ENCODE measurements at regions not wholly inside any gene's neighbourhood (a gene's known extent, or its start where the extent isn't known, plus 50 kb on each side); places are given as distances from the start of the nearest gene placed in this dataset.

GRCh38 chr6:138610816-138611215 is 111.5 kb upstream of the NHSL1 start:
- peaks cover 3 to 7% of the 10 kb centered on the region in 2 experiments; a peak in 2 of 4 replicates for H3K9me3 ChIP-seq (ENCODE audit: insufficient read depth in 2 of 2, low read depth in 1 of 2, low read length in 1 of 2)
- H3K79me2 ChIP-seq (ENCODE audit: control insufficient read depth in 1 of 2, insufficient read depth in 2 of 2, low read length in 2 of 2): no peaks in the 10 kb centered on the region
- no peak overlapping the region for H3K23ac ChIP-seq (ENCODE audit: insufficient read length)
- no peak overlapping the region for H2AK5ac ChIP-seq (ENCODE audit: low read depth, low read length)
- H2BK15ac ChIP-seq (ENCODE audit: low read length): no peak overlapping the region
- H3K27me3 ChIP-seq (replicated peaks in 1 of 4; ENCODE audit: control insufficient read depth in 3 of 4, extremely low read depth in 1 of 4, insufficient read depth in 3 of 4, low read length in 3 of 4): no peaks in the 10 kb centered on the region
- TF ChIP-seq BRCA1 (IDR thresholded peaks at IDR 0.05; ENCODE audit: low read depth, low read length) (no peak), TAF1 (IDR thresholded peaks at IDR 0.05; ENCODE audit: low read depth, low read length) (no peak), JUND (IDR thresholded peaks at IDR 0.05; ENCODE audit: low read length) (no peak), SIN3A (conservative IDR thresholded peaks at IDR 0.05 in 1 of 2, IDR thresholded peaks at IDR 0.05 in 1 of 2; ENCODE audit: low read depth in 1 of 2, low read length in 2 of 2) (no peak), SP4 (IDR thresholded peaks at IDR 0.05; ENCODE audit: low read length) (no peak), SAP30 (IDR thresholded peaks at IDR 0.05; ENCODE audit: insufficient read depth, insufficient replicate concordance, low read length) (no peak)
- H4K20me1 ChIP-seq (replicated peaks in 1 of 2; ENCODE audit: control insufficient read depth in 1 of 2, insufficient read depth in 2 of 2, low read length in 2 of 2): peaks cover 0 to 2% of the 10 kb centered on the region in 2 experiments
- no peaks in the 10 kb centered on the region for H3K36me3 ChIP-seq (ENCODE audit: control insufficient read depth in 2 of 4, insufficient read depth in 4 of 4, low read length in 3 of 4)
- no peak overlapping the region for H4K5ac ChIP-seq (ENCODE audit: insufficient read length, low read depth, low read length)
- H3K18ac ChIP-seq (ENCODE audit: extremely low read depth, low read length): no peak overlapping the region
- no peak overlapping the region for H3K9ac ChIP-seq (replicated peaks in 1 of 4; ENCODE audit: extremely low read depth in 1 of 4, low read depth in 3 of 4, low read length in 3 of 4)
- H3K4me1 ChIP-seq (replicated peaks in 1 of 4; ENCODE audit: control insufficient read depth in 3 of 4, insufficient read depth in 4 of 4, low read length in 3 of 4): no peaks in the 10 kb centered on the region; a peak in 2 of 7 replicates
- no peak overlapping the region for H2BK5ac ChIP-seq (ENCODE audit: low read depth, low read length)
- no peak overlapping the region for H3K4me3 ChIP-seq (ENCODE audit: extremely low read depth in 1 of 4, insufficient read depth in 2 of 4, low read depth in 3 of 4, low read length in 4 of 4)
- no peak overlapping the region for H3K27ac ChIP-seq (ENCODE audit: low read depth, low read length)
- H3K4me2 ChIP-seq (ENCODE audit: insufficient read depth in 1 of 2, low read depth in 2 of 2, low read length in 2 of 2): no peak overlapping the region
- H2BK20ac ChIP-seq (ENCODE audit: low read length): no peak overlapping the region
- no peak overlapping the region for H3K4ac ChIP-seq (replicated peaks; ENCODE audit: insufficient read length, low read depth, low read length)
- H3K79me1 ChIP-seq (ENCODE audit: low read depth, low read length): peaks cover 5% of the 10 kb centered on the region; the same call in 1 of the 2 replicates
- no peak overlapping the region for H2BK12ac ChIP-seq (ENCODE audit: low read depth, low read length)
- CTCF ChIA-PET (ENCODE audit: partially characterized antibody): interaction anchor here (1.0 to 1.4 kb wide), 3 partner anchors 12 to 24 kb away, joined by 3 to 4 read pairs (median 3); no protein-coding TSS in a partner anchor
- 89% methylated on average over 7 of the region's 7 CpGs; no CpG with 5 or more reads in 1 of the 2 experiments for WGBS, 2 experiments (ENCODE audit: extremely low coverage in 1 of 2, insufficient coverage in 1 of 2, insufficient read length in 1 of 2, insufficient replicate concordance in 2 of 2, low coverage in 1 of 2, low lambda C conversion rate in 2 of 2, missing lambda C conversion rate in 1 of 2)
- H3K56ac ChIP-seq (replicated peaks; ENCODE audit: insufficient read length, low read depth, low read length): no peak overlapping the region
- no peak overlapping the region for H4K91ac ChIP-seq (replicated peaks; ENCODE audit: insufficient read length, low read length)
- H3K23me2 ChIP-seq (ENCODE audit: low read depth, low read length): no peaks in the 10 kb centered on the region
- no peak for DNase-seq (ENCODE audit: low read depth in 1 of 2, low spot score in 2 of 2)
- H2BK120ac ChIP-seq (replicated peaks; ENCODE audit: low read depth, low read length): no peak overlapping the region
- H3K14ac ChIP-seq (ENCODE audit: insufficient read length): no peak overlapping the region
- POLR2A ChIA-PET (ENCODE audit: partially characterized antibody): no interaction called here
- no peak for FAIRE-seq
- H4K8ac ChIP-seq (ENCODE audit: extremely low read depth, insufficient read depth, low read length): no peak overlapping the region
- H2AFZ ChIP-seq (ENCODE audit: low read length): no peak overlapping the region
